ENCODE measurements at regions not wholly inside any gene's neighbourhood (a gene's known extent, or its start where the extent isn't known, plus 50 kb on each side); places are given as distances from the start of the nearest gene placed in this dataset.

- no peak for DNase-seq (ENCODE audit: low read depth in 2 of 2)
These were observed 185.6 kb upstream of the MCHR2 start for GRCh38 chr6:100179576-100179975.

GRCh38 chr6:100177956-100178355 lies 183.9 kb upstream of the MCHR2 start:
- no peak for DNase-seq (ENCODE audit: low read depth in 2 of 2)

GRCh38 chr6:100176951-100177710 lies 183.1 kb upstream of the MCHR2 start:
- no peak for DNase-seq (ENCODE audit: low read depth in 2 of 2)

- DNase-seq (ENCODE audit: low read depth in 2 of 2): no peak
These were observed 182.4 kb upstream of the MCHR2 start for GRCh38 chr6:100176311-100176950.

GRCh38 chr6:100175814-100176310 lies 181.8 kb upstream of the MCHR2 start:
- DNase-seq (ENCODE audit: low read depth in 2 of 2): no peak

GRCh38 chr6:100173211-100173610 lies 179.2 kb upstream of the MCHR2 start:
- no peak for DNase-seq (ENCODE audit: low read depth in 2 of 2)

GRCh38 chr6:100172322-100172713 lies 178.3 kb upstream of the MCHR2 start:
- DNase-seq (ENCODE audit: low read depth in 2 of 2): no peak

- no peak for DNase-seq (ENCODE audit: low read depth in 2 of 2)
These were observed 177.7 kb upstream of the MCHR2 start for GRCh38 chr6:100171533-100172321.

- DNase-seq (ENCODE audit: low read depth in 2 of 2): no peak
These were observed 174.1 kb upstream of the MCHR2 start for GRCh38 chr6:100168148-100168547.

- DNase-seq (ENCODE audit: low read depth in 2 of 2): no peak
These were observed 173.6 kb upstream of the MCHR2 start for GRCh38 chr6:100167585-100167984.

- no peak for DNase-seq (ENCODE audit: low read depth in 2 of 2)
These were observed 172.9 kb upstream of the MCHR2 start for GRCh38 chr6:100166956-100167355.

- DNase-seq (ENCODE audit: low read depth in 2 of 2): no peak
These were observed 171.4 kb upstream of the MCHR2 start for GRCh38 chr6:100165442-100165841.

- DNase-seq (ENCODE audit: low read depth in 2 of 2): no peak
These were observed 169.0 kb upstream of the MCHR2 start for GRCh38 chr6:100163035-100163434.

- DNase-seq (ENCODE audit: low read depth in 2 of 2): no peak
These were observed 167.9 kb upstream of the MCHR2 start for GRCh38 chr6:100161782-100162365.

GRCh38 chr6:100160930-100161329 lies 166.9 kb upstream of the MCHR2 start:
- no peak for DNase-seq (ENCODE audit: low read depth in 2 of 2)

- no peak for DNase-seq (ENCODE audit: low read depth in 2 of 2)
These were observed 161.1 kb upstream of the MCHR2 start for GRCh38 chr6:100155141-100155540.

- DNase-seq (ENCODE audit: low read depth in 2 of 2): no peak
These were observed 159.7 kb upstream of the MCHR2 start for GRCh38 chr6:100153636-100154275.

- no peak for DNase-seq (ENCODE audit: low read depth in 2 of 2)
These were observed 158.2 kb upstream of the MCHR2 start for GRCh38 chr6:100152201-100152600.

- DNase-seq (ENCODE audit: low read depth in 2 of 2): no peak
These were observed 151.0 kb upstream of the MCHR2 start for GRCh38 chr6:100144991-100145390.

GRCh38 chr6:100138346-100139022 lies 144.5 kb upstream of the MCHR2 start:
- DNase-seq (ENCODE audit: low read depth in 2 of 2): no peak

GRCh38 chr6:100137759-100138158 lies 143.7 kb upstream of the MCHR2 start:
- DNase-seq (ENCODE audit: low read depth in 2 of 2): no peak
